Pancreas (tissue), 10 donors: ENCODE measurements at regions not wholly inside any gene's neighbourhood (a gene's known extent, or its start where the extent isn't known, plus 50 kb on each side); places are given as distances from the start of the nearest gene placed in this dataset.

Source experiments
- ATAC-seq, 4 donors: fragments of 200-7000 bp; cut with Tn5 transposase; one replicate each; pipeline versions ENCODE4 v1.8.0 to v1.9.1; 2020; ENCODE audit warnings: mild to moderate bottlenecking in 4 of 4, moderate library complexity in 4 of 4
- DNase-seq, 6 donors: peaks; one replicate each; pipeline ENCODE4 v3.0.0-alpha.2; 2020
- FAIRE-seq: peaks from 2 replicates; lab custom pipeline; 2012; peaks lifted over from hg19 to GRCh38; lab: Jason Lieb, UNC
- H3K27ac ChIP-seq, 4 donors: fragments of 200-600 bp; sonication (generic); 1 replicate in 3 of 4; 2 replicates in 1 of 4; pipeline versions ENCODE4 v1.5.0 to v1.8.0; 2020
- H3K27me3 ChIP-seq, 4 donors: fragments of 200-600 bp; one replicate each; pipeline ENCODE4 v1.8.0; 2021
- H3K36me3 ChIP-seq, 3 donors: fragments of 200-600 bp; sonication (generic) in 1 of 3; one replicate each; pipeline versions ENCODE4 v1.5.0 to v1.8.0; 2020 to 2021
- H3K4me1 ChIP-seq, 3 donors: fragments of 200-600 bp; one replicate each; pipeline ENCODE4 v1.8.0; 2021
- H3K4me3 ChIP-seq, 4 donors: fragments of 200-600 bp; sonication (generic) in 2 of 4; one replicate each; pipeline versions ENCODE4 v1.5.0 to v1.8.0; 2020 to 2021
- H3K9me3 ChIP-seq, 4 donors: fragments of 200-600 bp; one replicate each; pipeline ENCODE4 v1.8.0; 2021
- WGBS, 2 donors: extraction: QIAGEN DNeasy Blood & Tissue Kit; methylation state at CpG; one replicate each; pipeline ENCODE4 v1.1.7; 2013; 5-methylcytosine and 5-hydroxymethylcytosine counted together
- intact Hi-C, 3 donors: fragments of 100-400 bp; cut with DNase I; formaldehyde crosslinking; loops; one replicate each; pipeline versions ENCODE4 v1.11.1 to v1.14.2; 2022
- TF ChIP-seq, protein P1 (sequence below), 4 donors: fragments of 200-600 bp; sonication (generic) in 3 of 4; IDR thresholded peaks; one replicate each; pipeline versions ENCODE4 v1.5.0 to v1.8.0; 2021; ENCODE audit warnings: antibody characterized with exemption in 4 of 4
- donor health status: healthy with polysubstance abuse.
- donor health status: DM: no; HTN: no; CAD: no; lungs with moderate emphysema.
- donor health status: DM: no; HTN: no; CAD: no.
- donor health status: control.
- donor health status: control.
- donor health status: Bipolar disorder and iron deficiency.
- donor health status: DM: yes; HTN: yes; CAD: no.
- donor health status: DM: no; HTN: no; CAD: no.
- donor health status: DM: no; HTN: no; CAD: no.
- donor health status: DM: yes; HTN: yes; CAD: no.

DNA sequence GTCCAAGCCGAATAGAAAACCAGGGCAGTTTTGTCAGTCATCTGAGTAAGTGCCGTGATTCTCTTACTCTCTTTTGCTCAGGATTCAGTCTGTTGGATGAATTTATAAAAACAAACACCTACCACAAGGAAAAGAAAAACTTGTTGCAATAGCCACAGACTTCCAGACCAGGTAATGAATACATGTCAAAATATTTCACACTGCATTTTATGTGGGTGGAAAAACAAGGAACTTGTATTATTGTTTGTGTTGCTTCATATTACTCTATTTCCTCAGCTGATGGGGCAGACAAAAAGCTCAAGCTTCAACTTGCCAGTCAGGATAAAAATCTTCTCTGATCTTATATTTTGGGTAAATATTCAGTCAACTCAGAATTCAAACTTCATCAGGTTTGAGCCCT lies 1125.7 kb downstream of the NLGN4Y start:
- no peak overlapping the region for H3K4me3 ChIP-seq
- FAIRE-seq, result no peak
- no peak overlapping the region for H3K27ac ChIP-seq
- ATAC-seq, result no peak
- H3K9me3 ChIP-seq, result no peaks in the 10 kb centered on the region
- WGBS, 2 donors, result 47% methylated on average over 2 of the region's 2 CpGs; no CpG with 5 or more reads in 1 of the 2 donors
- TF ChIP-seq, protein P1, sequence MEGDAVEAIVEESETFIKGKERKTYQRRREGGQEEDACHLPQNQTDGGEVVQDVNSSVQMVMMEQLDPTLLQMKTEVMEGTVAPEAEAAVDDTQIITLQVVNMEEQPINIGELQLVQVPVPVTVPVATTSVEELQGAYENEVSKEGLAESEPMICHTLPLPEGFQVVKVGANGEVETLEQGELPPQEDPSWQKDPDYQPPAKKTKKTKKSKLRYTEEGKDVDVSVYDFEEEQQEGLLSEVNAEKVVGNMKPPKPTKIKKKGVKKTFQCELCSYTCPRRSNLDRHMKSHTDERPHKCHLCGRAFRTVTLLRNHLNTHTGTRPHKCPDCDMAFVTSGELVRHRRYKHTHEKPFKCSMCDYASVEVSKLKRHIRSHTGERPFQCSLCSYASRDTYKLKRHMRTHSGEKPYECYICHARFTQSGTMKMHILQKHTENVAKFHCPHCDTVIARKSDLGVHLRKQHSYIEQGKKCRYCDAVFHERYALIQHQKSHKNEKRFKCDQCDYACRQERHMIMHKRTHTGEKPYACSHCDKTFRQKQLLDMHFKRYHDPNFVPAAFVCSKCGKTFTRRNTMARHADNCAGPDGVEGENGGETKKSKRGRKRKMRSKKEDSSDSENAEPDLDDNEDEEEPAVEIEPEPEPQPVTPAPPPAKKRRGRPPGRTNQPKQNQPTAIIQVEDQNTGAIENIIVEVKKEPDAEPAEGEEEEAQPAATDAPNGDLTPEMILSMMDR (IDR thresholded peaks at IDR 0.05), result no peak
- H3K27me3 ChIP-seq, result no peaks in the 10 kb centered on the region
- no peaks in the 10 kb centered on the region for H3K36me3 ChIP-seq
- H3K4me1 ChIP-seq, result no peaks in the 10 kb centered on the region
- DNase-seq, result no peak
- intact Hi-C loops, result no loop called here

DNA sequence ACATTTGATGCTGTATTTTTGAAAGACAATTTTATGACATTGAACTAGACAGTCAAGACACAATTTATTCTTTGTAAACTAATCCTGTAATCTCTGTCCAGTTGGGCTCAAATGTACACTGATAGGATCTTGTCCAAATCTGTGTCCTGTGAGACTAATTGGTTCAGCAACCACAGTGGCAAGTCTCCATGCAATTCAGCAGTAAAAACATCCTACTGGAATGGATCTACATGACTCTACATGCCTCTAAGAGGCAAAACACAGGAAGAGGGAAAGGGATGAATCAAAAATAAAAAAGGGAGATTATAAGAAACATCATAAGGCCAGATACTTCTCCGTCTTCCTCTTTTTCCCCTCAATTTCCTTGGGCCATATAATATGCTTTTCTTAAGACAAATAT lies 1164.2 kb downstream of the NLGN4Y start:
- TF ChIP-seq, protein P1 (IDR thresholded peaks at IDR 0.05), result no peak
- WGBS, 2 donors, result 69% methylated on average over 1 of the region's 1 CpG; no CpG with 5 or more reads in 1 of the 2 donors

DNA sequence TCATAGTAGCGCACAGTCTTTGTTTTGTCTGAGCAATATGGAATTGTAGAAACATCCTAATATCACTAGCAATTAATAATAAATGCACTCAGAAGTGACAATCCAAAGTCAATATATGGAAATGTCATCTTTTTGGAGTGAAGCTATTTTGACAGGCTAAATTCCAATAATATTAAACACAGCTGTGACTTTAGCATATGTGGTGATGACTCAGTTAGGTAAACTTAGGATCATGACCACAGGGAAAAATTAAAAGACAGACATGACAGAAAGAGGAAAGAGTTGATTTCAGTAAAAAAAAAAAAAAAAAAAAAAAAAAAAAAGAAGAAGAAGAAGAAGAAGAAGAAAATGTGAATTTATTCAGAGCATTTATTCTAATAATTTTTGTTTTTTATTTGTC lies 1165.7 kb downstream of the NLGN4Y start:
- WGBS, 2 donors, result 97% methylated on average over 1 of the region's 1 CpG; no CpG with 5 or more reads in 1 of the 2 donors
- Histone ChIP-seq H3K27me3 (no peaks in the 10 kb centered on the region), H3K9me3 (no peaks in the 10 kb centered on the region), H3K4me3 (no peak overlapping the region), H3K27ac (no peak overlapping the region), H3K4me1 (no peaks in the 10 kb centered on the region), H3K36me3 (no peaks in the 10 kb centered on the region)
- TF ChIP-seq, protein P1 (IDR thresholded peaks at IDR 0.05), result no peak
- no peak for FAIRE-seq
- intact Hi-C loops, result no loop called here
- no peak for ATAC-seq
- no peak for DNase-seq

More for the DNA sequence above, 1164.2 kb downstream of the NLGN4Y start:
- H3K36me3 ChIP-seq, result no peaks in the 10 kb centered on the region
- no peak overlapping the region for H3K4me3 ChIP-seq
- H3K4me1 ChIP-seq, result no peaks in the 10 kb centered on the region
- H3K27me3 ChIP-seq, result no peaks in the 10 kb centered on the region
- H3K27ac ChIP-seq, result no peak overlapping the region
- no peak for ATAC-seq
- DNase-seq, result no peak
- intact Hi-C loops, result no loop called here
- no peaks in the 10 kb centered on the region for H3K9me3 ChIP-seq
- FAIRE-seq, result no peak

DNA sequence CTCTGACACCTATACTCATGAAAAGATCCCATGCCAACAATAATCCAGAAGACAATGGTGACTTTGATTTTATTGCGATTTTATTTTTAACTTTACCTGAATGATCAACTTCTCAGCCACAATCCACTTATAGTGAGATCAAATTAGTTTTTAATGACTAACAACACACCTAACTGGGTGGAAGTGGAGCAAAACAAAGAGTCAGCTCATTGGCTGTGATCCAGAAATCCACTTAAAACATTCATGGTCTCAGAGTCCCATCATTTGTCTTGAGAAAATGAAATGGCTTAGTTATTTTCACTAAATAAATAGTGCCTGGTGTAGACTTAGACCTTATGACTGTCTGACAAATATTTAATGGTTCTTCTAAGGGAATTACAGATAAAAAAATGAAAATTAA lies 1177.8 kb downstream of the NLGN4Y start:
- TF ChIP-seq, protein P1 (IDR thresholded peaks at IDR 0.05), result no peak
- WGBS, 2 donors, result 85% methylated on average over 1 of the region's 1 CpG; no CpG with 5 or more reads in 1 of the 2 donors
- Histone ChIP-seq H3K27ac (no peak overlapping the region), H3K27me3 (no peaks in the 10 kb centered on the region), H3K4me1 (no peaks in the 10 kb centered on the region), H3K4me3 (no peak overlapping the region), H3K36me3 (no peaks in the 10 kb centered on the region), H3K9me3 (no peaks in the 10 kb centered on the region)
- no peak for DNase-seq
- ATAC-seq, result no peak
- no peak for FAIRE-seq
- intact Hi-C loops, result no loop called here

DNA sequence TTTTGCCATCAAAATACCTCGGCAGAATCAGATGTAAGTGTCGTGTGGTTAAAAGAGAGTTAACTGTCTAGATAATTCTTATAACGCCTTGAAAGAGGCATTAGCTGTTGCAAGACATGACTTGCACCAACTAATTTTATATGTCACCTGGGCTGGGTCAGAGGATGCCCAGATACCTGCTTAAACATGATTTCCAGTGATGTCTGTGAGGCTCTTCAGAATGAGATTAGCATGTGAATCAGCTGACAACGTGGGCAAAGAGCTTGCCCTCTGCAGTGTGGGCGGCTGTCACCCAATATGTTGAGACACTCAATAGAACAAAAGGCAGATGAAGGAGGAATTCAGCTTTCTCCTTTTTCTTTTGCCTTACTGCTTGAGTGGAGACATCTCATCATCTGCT lies 1180.6 kb downstream of the NLGN4Y start:
- TF ChIP-seq, protein P1 (IDR thresholded peaks at IDR 0.05), result no peak
- intact Hi-C loops, result no loop called here
- no peak for DNase-seq
- H3K4me1 ChIP-seq, result no peaks in the 10 kb centered on the region
- no peak for ATAC-seq
- no peaks in the 10 kb centered on the region for H3K36me3 ChIP-seq
- FAIRE-seq, result no peak
- H3K9me3 ChIP-seq, result no peaks in the 10 kb centered on the region
- WGBS, 2 donors, result 57% methylated on average over 5 of the region's 5 CpGs; no CpG with 5 or more reads in 1 of the 2 donors
- H3K27me3 ChIP-seq, result no peaks in the 10 kb centered on the region
- no peak overlapping the region for H3K4me3 ChIP-seq
- no peak overlapping the region for H3K27ac ChIP-seq
